Esophagus squamous epithelium (tissue), 4 donors: ENCODE measurements at regions not wholly inside any gene's neighbourhood (a gene's known extent, or its start where the extent isn't known, plus 50 kb on each side); places are given as distances from the start of the nearest gene placed in this dataset.
"Not testable (repeated sequence)": the region's sequence is repeated elsewhere in the genome, so short reads cannot be mapped to it uniquely, and the experiment has no call there.

Experiments
- CTCF ChIP-seq, 6 experiments: fragments of 450-650 bp in 4 of 6; fragments of 200-600 bp in 2 of 6; sonication (generic) in 2 of 6; IDR thresholded peaks; one replicate each; pipeline ENCODE4 v1.5.1; 2016 to 2019; ENCODE audit warnings: antibody characterized with exemption in 6 of 6, mild to moderate bottlenecking in 4 of 6, moderate library complexity in 4 of 6
- POLR2A ChIP-seq, 4 donors: fragments of 450-650 bp; IDR thresholded peaks; one replicate each; pipeline ENCODE4 v1.6.1; 2017; ENCODE audit warnings: antibody characterized with exemption in 4 of 4, mild to moderate bottlenecking in 4 of 4, moderate library complexity in 3 of 4

DNA sequence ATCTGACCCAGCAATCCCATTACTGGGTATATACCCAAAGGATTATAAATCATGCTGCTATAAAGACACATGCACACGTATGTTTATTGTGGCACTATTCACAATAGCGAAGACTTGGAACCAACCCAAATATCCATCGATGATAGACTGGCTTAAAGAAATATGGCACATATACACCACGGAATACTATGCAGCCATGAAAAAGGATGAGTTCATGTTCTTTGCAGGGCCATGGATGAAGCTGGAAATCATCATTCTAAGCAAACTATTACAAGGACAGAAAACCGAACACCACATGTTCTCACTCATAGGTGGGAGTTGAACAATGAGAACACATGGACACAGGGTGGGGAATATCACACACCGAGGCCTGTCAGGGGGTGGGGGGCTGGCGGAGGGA is 390.4 kb downstream of the RAB38 start:
- TF ChIP-seq POLR2A, CTCF (IDR thresholded peaks at IDR 0.05): not testable (repeated sequence)
